ENCODE measurements at regions not wholly inside any gene's neighbourhood (a gene's known extent, or its start where the extent isn't known, plus 50 kb on each side); places are given as distances from the start of the nearest gene placed in this dataset.

GRCh38 chr6:155549028-155549798 lies 93.6 kb upstream of the NOX3 start:
- TF ChIP-seq CTCF (IDR thresholded peaks at IDR 0.05) (no peak), EZH2 (IDR thresholded peaks at IDR 0.05) (no peak), EZH2phosphoT487 (IDR thresholded peaks at IDR 0.05) (no peak)

Data from neural progenitor cell (in vitro differentiated cells).